NB4 (cell line): ENCODE measurements at regions not wholly inside any gene's neighbourhood (a gene's known extent, or its start where the extent isn't known, plus 50 kb on each side); places are given as distances from the start of the nearest gene placed in this dataset.

Experiments
- DNase-seq: peaks from one replicate; pipeline ENCODE4 v3.0.0; 2010; ENCODE audit warnings: low read depth
- H3K4me3 ChIP-seq: one replicate; pipeline ENCODE4 v1.5.1; 2011; ENCODE audit warnings: mild to moderate bottlenecking, low read depth, low read length, moderate library complexity
- MYC ChIP-seq: IDR thresholded peaks from 2 replicates; pipeline ENCODE4 v1.6.1; 2011; ENCODE audit warnings: low read depth, low read length
- POLR2A ChIP-seq: IDR thresholded peaks from 2 replicates; pipeline ENCODE4 v1.6.1; 2011; ENCODE audit warnings: mild to moderate bottlenecking; ENCODE audit not compliant: insufficient read length; ENCODE audit errors: extremely low read depth
- TF ChIP-seq, protein P1 (sequence below): IDR thresholded peaks from one replicate; pipeline ENCODE4 v1.5.1; 2012; ENCODE audit warnings: low read depth, low read length
- TF ChIP-seq, protein P2 (sequence below): IDR thresholded peaks from 2 replicates; pipeline ENCODE4 v1.6.1; 2011; ENCODE audit warnings: low read depth, low read length

DNA sequence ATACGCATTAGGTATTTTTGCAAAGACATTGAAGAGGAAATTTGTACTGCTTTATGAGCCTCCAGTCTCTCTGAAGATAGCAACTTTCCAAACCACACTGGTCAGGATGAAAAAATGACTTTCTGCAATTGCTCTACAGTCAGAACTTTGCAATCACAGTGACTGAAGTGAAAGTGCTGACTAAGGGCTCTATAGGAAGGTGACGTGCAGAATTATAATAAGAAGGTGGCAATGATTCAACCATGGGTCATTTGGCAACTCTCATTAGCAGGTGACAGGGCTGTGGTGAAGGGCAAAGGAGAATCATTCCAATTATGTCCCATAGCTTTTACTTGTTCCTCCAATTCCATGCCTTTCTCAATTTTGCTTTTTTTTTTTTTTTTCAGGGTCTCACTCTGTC, 311.0 kb downstream of the ANKRD30A start:
- H3K4me3 ChIP-seq: no peak overlapping the region
- no peak for DNase-seq
- TF ChIP-seq MYC (no peak), POLR2A (no peak)
- TF ChIP-seq, protein P1, sequence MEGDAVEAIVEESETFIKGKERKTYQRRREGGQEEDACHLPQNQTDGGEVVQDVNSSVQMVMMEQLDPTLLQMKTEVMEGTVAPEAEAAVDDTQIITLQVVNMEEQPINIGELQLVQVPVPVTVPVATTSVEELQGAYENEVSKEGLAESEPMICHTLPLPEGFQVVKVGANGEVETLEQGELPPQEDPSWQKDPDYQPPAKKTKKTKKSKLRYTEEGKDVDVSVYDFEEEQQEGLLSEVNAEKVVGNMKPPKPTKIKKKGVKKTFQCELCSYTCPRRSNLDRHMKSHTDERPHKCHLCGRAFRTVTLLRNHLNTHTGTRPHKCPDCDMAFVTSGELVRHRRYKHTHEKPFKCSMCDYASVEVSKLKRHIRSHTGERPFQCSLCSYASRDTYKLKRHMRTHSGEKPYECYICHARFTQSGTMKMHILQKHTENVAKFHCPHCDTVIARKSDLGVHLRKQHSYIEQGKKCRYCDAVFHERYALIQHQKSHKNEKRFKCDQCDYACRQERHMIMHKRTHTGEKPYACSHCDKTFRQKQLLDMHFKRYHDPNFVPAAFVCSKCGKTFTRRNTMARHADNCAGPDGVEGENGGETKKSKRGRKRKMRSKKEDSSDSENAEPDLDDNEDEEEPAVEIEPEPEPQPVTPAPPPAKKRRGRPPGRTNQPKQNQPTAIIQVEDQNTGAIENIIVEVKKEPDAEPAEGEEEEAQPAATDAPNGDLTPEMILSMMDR: no peak
- TF ChIP-seq, protein P2, sequence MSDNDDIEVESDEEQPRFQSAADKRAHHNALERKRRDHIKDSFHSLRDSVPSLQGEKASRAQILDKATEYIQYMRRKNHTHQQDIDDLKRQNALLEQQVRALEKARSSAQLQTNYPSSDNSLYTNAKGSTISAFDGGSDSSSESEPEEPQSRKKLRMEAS: no peak

DNA sequence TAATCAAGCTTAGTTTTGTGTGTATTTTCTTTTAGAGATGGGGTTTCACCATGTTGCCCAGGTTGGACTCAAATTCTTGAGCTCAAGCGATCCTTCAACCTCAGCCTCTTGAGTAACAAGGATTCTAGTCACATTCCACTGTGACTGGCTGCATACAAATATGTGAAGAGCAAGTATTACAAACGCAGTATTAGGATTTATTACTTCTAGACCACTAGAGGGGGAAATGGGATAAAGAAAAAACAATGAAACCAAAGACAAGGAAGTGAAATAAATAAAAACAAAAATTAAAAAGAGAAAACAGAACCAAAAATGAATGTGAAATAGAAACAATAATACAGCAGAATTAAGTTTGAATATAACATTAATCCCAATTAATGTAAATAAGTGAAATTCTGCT, 308.7 kb downstream of the ANKRD30A start:
- DNase-seq: peak; percentile 55
- TF ChIP-seq, protein P1: peak; percentile 40
- TF ChIP-seq, protein P2: no peak
- no peak for TF ChIP-seq MYC
- TF ChIP-seq POLR2A: no peak
- H3K4me3 ChIP-seq: no peak overlapping the region
